Neural cell (in vitro differentiated cells): ENCODE measurements at regions not wholly inside any gene's neighbourhood (a gene's known extent, or its start where the extent isn't known, plus 50 kb on each side); places are given as distances from the start of the nearest gene placed in this dataset.

ENCODE experiments used
- H2AFZ ChIP-seq: fragments of 200-600, 300-800 bp; sonication (generic), shearing (Covaris generic); 2 replicates; pipeline ENCODE4 v1.6.0; 2014; ENCODE audit warnings: low read depth, mild to moderate bottlenecking, antibody characterized with exemption, low read length, moderate library complexity
- H3F3A ChIP-seq: fragments of 200-600 bp; shearing (Covaris generic); 2 replicates; pipeline ENCODE4 v1.6.1; 2016; ENCODE audit warnings: mild to moderate bottlenecking, moderate library complexity, mixed read lengths, antibody characterized with exemption, low read length; ENCODE audit not compliant: insufficient read depth, poor library complexity, severe bottlenecking
- H3K27ac ChIP-seq: fragments of 200-600, 300-800 bp; sonication (generic), shearing (Covaris generic); 2 replicates; pipeline ENCODE4 v1.5.1; 2014; ENCODE audit warnings: mild to moderate bottlenecking, low read length, moderate library complexity
- H3K27me3 ChIP-seq: fragments of 300-800, 200-600 bp; sonication (generic), shearing (Covaris generic); 2 replicates; pipeline ENCODE4 v1.6.0; 2014; ENCODE audit warnings: mild to moderate bottlenecking, low read depth, low read length, moderate library complexity; ENCODE audit not compliant: insufficient read depth
- H3K36me3 ChIP-seq: fragments of 300-800, 200-600 bp; sonication (generic), shearing (Covaris generic); 2 replicates; pipeline ENCODE4 v1.5.1; 2014; ENCODE audit warnings: mild to moderate bottlenecking, antibody characterized with exemption, low read length, moderate library complexity; ENCODE audit not compliant: insufficient read depth
- H3K4me2 ChIP-seq: fragments of 300-800, 200-600 bp; sonication (generic), shearing (Covaris generic); 2 replicates; pipeline ENCODE4 v1.6.0; 2014; ENCODE audit warnings: mild to moderate bottlenecking, low read length
- H3K4me3 ChIP-seq: fragments of 300-800, 200-600 bp; sonication (generic), shearing (Covaris generic); 2 replicates; pipeline ENCODE4 v1.5.1; 2014; ENCODE audit warnings: mild to moderate bottlenecking, low read length, moderate library complexity
- H3K79me2 ChIP-seq: fragments of 200-600 bp; shearing (Covaris generic); replicated peaks from 2 replicates; pipeline ENCODE4 v1.6.0; 2014; ENCODE audit warnings: mild to moderate bottlenecking, low read length, moderate library complexity; ENCODE audit not compliant: insufficient read depth
- H3K9ac ChIP-seq: fragments of 300-800, 200-600 bp; sonication (generic), shearing (Covaris generic); 2 replicates; pipeline ENCODE4 v1.6.1; 2016; ENCODE audit warnings: mild to moderate bottlenecking, low read length, mixed read lengths
- H3K9me2 ChIP-seq: fragments of 200-600 bp; shearing (Covaris generic); 2 replicates; pipeline ENCODE4 v1.6.1; 2016; ENCODE audit warnings: mild to moderate bottlenecking, low read length, mixed read lengths; ENCODE audit not compliant: insufficient read depth
- H3K9me3 ChIP-seq: fragments of 200-600, 300-800 bp; sonication (generic), shearing (Covaris generic); 2 replicates; pipeline ENCODE4 v1.6.1; 2016; ENCODE audit warnings: mild to moderate bottlenecking, mixed run types, low read length, moderate library complexity, mixed read lengths
- H4K20me1 ChIP-seq: fragments of 200-600 bp; shearing (Covaris generic); 2 replicates; pipeline ENCODE4 v1.6.1; 2016; ENCODE audit warnings: mild to moderate bottlenecking, mixed run types; ENCODE audit not compliant: insufficient read depth
- EP300 ChIP-seq: fragments of 450-650 bp; conservative IDR thresholded peaks from 2 replicates; pipeline ENCODE4 v1.6.1; 2014; ENCODE audit warnings: antibody characterized with exemption, mild to moderate bottlenecking, moderate library complexity; ENCODE audit not compliant: poor library complexity, severe bottlenecking
- EZH2 ChIP-seq: fragments of 200-600, 300-800 bp; shearing (Covaris generic), sonication (generic); IDR thresholded peaks from 2 replicates; pipeline ENCODE4 v1.6.1; 2014; ENCODE audit warnings: antibody characterized with exemption, low read length, borderline replicate concordance, mild to moderate bottlenecking; ENCODE audit not compliant: insufficient read depth, poor library complexity, severe bottlenecking
- MXI1 ChIP-seq: fragments of 450-650 bp; conservative IDR thresholded peaks from 2 replicates; pipeline ENCODE4 v1.6.1; 2014; ENCODE audit warnings: antibody characterized with exemption, mild to moderate bottlenecking; ENCODE audit not compliant: poor library complexity, severe bottlenecking
- POLR2AphosphoS5 ChIP-seq: IDR thresholded peaks from 2 replicates; pipeline ENCODE4 v1.6.1; 2012
- RAD21 ChIP-seq: fragments of 450-650 bp; conservative IDR thresholded peaks from 2 replicates; pipeline ENCODE4 v1.6.1; 2014; ENCODE audit warnings: antibody characterized with exemption, mild to moderate bottlenecking, moderate library complexity
- REST ChIP-seq: IDR thresholded peaks from 2 replicates; pipeline ENCODE4 v1.6.1; 2012; ENCODE audit warnings: borderline replicate concordance
- SMC3 ChIP-seq: fragments of 450-650 bp; conservative IDR thresholded peaks from 2 replicates; pipeline ENCODE4 v1.6.1; 2014; ENCODE audit warnings: antibody characterized with exemption, mild to moderate bottlenecking, moderate library complexity; ENCODE audit not compliant: poor library complexity
- TAF1 ChIP-seq: IDR thresholded peaks from 2 replicates; pipeline ENCODE4 v1.6.1; 2012; ENCODE audit warnings: low read depth
- TF ChIP-seq, protein P1 (sequence below): fragments of 450-650 bp; IDR thresholded peaks from 2 replicates; pipeline ENCODE4 v1.5.1; 2014; ENCODE audit warnings: antibody characterized with exemption, mild to moderate bottlenecking, moderate library complexity; ENCODE audit not compliant: poor library complexity, severe bottlenecking

GRCh38 chr15:29475096-29475495, 205.5 kb upstream of the NSMCE3 start:
- no peaks in the 10 kb centered on the region for H3F3A ChIP-seq
- TF ChIP-seq MXI1, result no peak
- no peak for TF ChIP-seq EZH2
- TF ChIP-seq RAD21, result no peak
- TF ChIP-seq EP300, result no peak
- no peak for TF ChIP-seq TAF1
- TF ChIP-seq REST, result no peak
- TF ChIP-seq SMC3, result no peak
- H3K79me2 ChIP-seq, result no peaks in the 10 kb centered on the region
- H3K9ac ChIP-seq, result no peak overlapping the region
- no peak overlapping the region for H3K4me3 ChIP-seq
- no peak overlapping the region for H3K4me2 ChIP-seq
- no peaks in the 10 kb centered on the region for H3K9me3 ChIP-seq
- no peak overlapping the region for H2AFZ ChIP-seq
- H3K27me3 ChIP-seq, result no peaks in the 10 kb centered on the region
- no peaks in the 10 kb centered on the region for H3K36me3 ChIP-seq
- no peaks in the 10 kb centered on the region for H4K20me1 ChIP-seq
- no peaks in the 10 kb centered on the region for H3K9me2 ChIP-seq
- H3K27ac ChIP-seq, result no peak overlapping the region

DNA sequence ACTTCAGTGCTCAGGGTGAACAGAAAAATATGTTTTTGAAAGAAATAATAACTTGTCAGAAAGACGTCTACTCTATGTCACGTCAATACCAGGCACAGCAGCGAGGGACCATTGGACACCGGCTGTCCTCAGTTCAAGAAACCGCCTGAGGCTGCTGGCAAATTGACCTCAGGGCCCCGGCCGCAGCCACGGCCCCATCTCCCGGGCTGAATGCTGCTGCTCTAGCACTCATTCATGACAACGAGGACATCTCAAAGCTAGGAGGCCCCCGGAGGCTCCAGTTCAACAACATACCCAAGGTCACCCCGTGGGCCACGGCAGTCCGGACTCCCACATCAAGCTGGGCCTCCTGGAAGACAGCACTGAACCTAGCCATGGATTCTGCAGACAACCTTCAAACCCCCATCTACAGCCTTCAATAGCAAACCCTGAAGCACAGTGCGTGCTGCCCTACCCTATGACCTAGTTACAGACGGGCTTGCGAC, 204.0 kb upstream of the NSMCE3 start:
- no peaks in the 10 kb centered on the region for H3F3A ChIP-seq
- H3K79me2 ChIP-seq, result no peaks in the 10 kb centered on the region
- H2AFZ ChIP-seq, result no peak overlapping the region
- H3K9me2 ChIP-seq, result no peaks in the 10 kb centered on the region
- no peaks in the 10 kb centered on the region for H3K27me3 ChIP-seq
- H3K4me2 ChIP-seq, result no peak overlapping the region
- H4K20me1 ChIP-seq, result no peaks in the 10 kb centered on the region
- no peaks in the 10 kb centered on the region for H3K36me3 ChIP-seq
- no peaks in the 10 kb centered on the region for H3K9me3 ChIP-seq
- H3K9ac ChIP-seq, result no peak overlapping the region
- H3K27ac ChIP-seq, result no peak overlapping the region
- H3K4me3 ChIP-seq, result no peak overlapping the region
- TF ChIP-seq POLR2AphosphoS5 (no peak), MXI1 (no peak), REST (no peak), TAF1 (no peak), EP300 (no peak), RAD21 (no peak), SMC3 (no peak), EZH2 (no peak)
- TF ChIP-seq, protein P1, sequence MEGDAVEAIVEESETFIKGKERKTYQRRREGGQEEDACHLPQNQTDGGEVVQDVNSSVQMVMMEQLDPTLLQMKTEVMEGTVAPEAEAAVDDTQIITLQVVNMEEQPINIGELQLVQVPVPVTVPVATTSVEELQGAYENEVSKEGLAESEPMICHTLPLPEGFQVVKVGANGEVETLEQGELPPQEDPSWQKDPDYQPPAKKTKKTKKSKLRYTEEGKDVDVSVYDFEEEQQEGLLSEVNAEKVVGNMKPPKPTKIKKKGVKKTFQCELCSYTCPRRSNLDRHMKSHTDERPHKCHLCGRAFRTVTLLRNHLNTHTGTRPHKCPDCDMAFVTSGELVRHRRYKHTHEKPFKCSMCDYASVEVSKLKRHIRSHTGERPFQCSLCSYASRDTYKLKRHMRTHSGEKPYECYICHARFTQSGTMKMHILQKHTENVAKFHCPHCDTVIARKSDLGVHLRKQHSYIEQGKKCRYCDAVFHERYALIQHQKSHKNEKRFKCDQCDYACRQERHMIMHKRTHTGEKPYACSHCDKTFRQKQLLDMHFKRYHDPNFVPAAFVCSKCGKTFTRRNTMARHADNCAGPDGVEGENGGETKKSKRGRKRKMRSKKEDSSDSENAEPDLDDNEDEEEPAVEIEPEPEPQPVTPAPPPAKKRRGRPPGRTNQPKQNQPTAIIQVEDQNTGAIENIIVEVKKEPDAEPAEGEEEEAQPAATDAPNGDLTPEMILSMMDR, result no peak
